SK-N-SH treated with all-trans-retinoic acid at 6 μM for 48 hours (cell line): ENCODE measurements at regions not wholly inside any gene's neighbourhood (a gene's known extent, or its start where the extent isn't known, plus 50 kb on each side); places are given as distances from the start of the nearest gene placed in this dataset.

Experiments
- ATAC-seq: fragments of 200-7000 bp; cut with Tn5 transposase; 3 replicates; pipeline ENCODE4 v1.9.1; 2020; ENCODE audit warnings: mild to moderate bottlenecking, moderate library complexity
- ARNTL ChIP-seq: fragments of 450-650 bp; formaldehyde crosslinking; IDR thresholded peaks from 2 replicates; pipeline ENCODE4 v1.5.0; 2020; ENCODE audit warnings: low read depth, mild to moderate bottlenecking, moderate library complexity, borderline replicate concordance
- BACH2 ChIP-seq: fragments of 250-450 bp; sonication (Bioruptor Pico); IDR thresholded peaks from 2 replicates; pipeline ENCODE4 v1.9.0; 2021; ENCODE audit warnings: mild to moderate bottlenecking, borderline replicate concordance
- CREB5 ChIP-seq: fragments of 250-450 bp; sonication (Bioruptor Pico); IDR thresholded peaks from 2 replicates; pipeline ENCODE4 v1.5.1; 2020; ENCODE audit warnings: low read depth, mild to moderate bottlenecking, moderate library complexity
- CSDC2 ChIP-seq: fragments of 250-450 bp; sonication (Bioruptor Pico); IDR thresholded peaks from 2 replicates; pipeline ENCODE4 v1.5.0; 2020; ENCODE audit warnings: mild to moderate bottlenecking, moderate library complexity
- CSRNP3 ChIP-seq: fragments of 250-450 bp; sonication (Bioruptor Pico); IDR thresholded peaks from 2 replicates; pipeline ENCODE4 v1.5.1; 2021; ENCODE audit warnings: mild to moderate bottlenecking, moderate library complexity
- ESRRG ChIP-seq: fragments of 250-450 bp; sonication (Bioruptor Pico); IDR thresholded peaks from 2 replicates; pipeline ENCODE4 v1.6.1; 2021; ENCODE audit warnings: mild to moderate bottlenecking
- GLIS3 ChIP-seq: fragments of 250-450 bp; sonication (Bioruptor Pico); IDR thresholded peaks from 2 replicates; pipeline ENCODE4 v1.5.0; 2020; ENCODE audit warnings: mild to moderate bottlenecking, moderate library complexity
- ISL1 ChIP-seq: fragments of 250-450 bp; sonication (Bioruptor Pico); IDR thresholded peaks from 2 replicates; pipeline ENCODE4 v2.1.2; 2022; ENCODE audit warnings: mild to moderate bottlenecking, moderate library complexity
- OSR1 ChIP-seq: fragments of 250-450 bp; sonication (Bioruptor Pico); IDR thresholded peaks from 2 replicates; pipeline ENCODE4 v1.8.0; 2022; ENCODE audit warnings: moderate library complexity, mild to moderate bottlenecking, inconsistent platforms
- PATZ1 ChIP-seq: fragments of 250-450 bp; sonication (Bioruptor Pico); IDR thresholded peaks from 2 replicates; pipeline ENCODE4 v1.8.0; 2020; ENCODE audit warnings: mild to moderate bottlenecking, moderate library complexity, borderline replicate concordance
- POU6F1 ChIP-seq: fragments of 250-450 bp; sonication (Bioruptor Pico); IDR thresholded peaks from 2 replicates; pipeline ENCODE4 v1.8.0; 2021; ENCODE audit warnings: low read depth, mild to moderate bottlenecking, moderate library complexity, borderline replicate concordance
- PPARA ChIP-seq: fragments of 250-450 bp; sonication (Bioruptor Pico); IDR thresholded peaks from 2 replicates; pipeline ENCODE4 v1.5.0; 2020; ENCODE audit warnings: mild to moderate bottlenecking, borderline replicate concordance
- RARB ChIP-seq: fragments of 250-450 bp; sonication (Bioruptor Pico); IDR thresholded peaks from 2 replicates; pipeline ENCODE4 v1.8.0; 2021; ENCODE audit warnings: mild to moderate bottlenecking, moderate library complexity
- SNAI2 ChIP-seq: fragments of 250-450 bp; sonication (Bioruptor Pico); IDR thresholded peaks from 2 replicates; pipeline ENCODE4 v1.5.0; 2020; ENCODE audit warnings: mild to moderate bottlenecking, moderate library complexity
- TCF4 ChIP-seq: fragments of 250-450 bp; sonication (Bioruptor Pico); IDR thresholded peaks from 2 replicates; pipeline ENCODE4 v1.8.0; 2021; ENCODE audit warnings: mild to moderate bottlenecking, moderate library complexity, borderline replicate concordance
- TOX ChIP-seq: fragments of 250-450 bp; sonication (Bioruptor Pico); IDR thresholded peaks from 2 replicates; pipeline ENCODE4 v1.8.0; 2021; ENCODE audit warnings: mild to moderate bottlenecking, moderate library complexity, borderline replicate concordance
- TSHZ2 ChIP-seq: fragments of 250-450 bp; sonication (Bioruptor Pico); IDR thresholded peaks from 2 replicates; pipeline ENCODE4 v1.5.0; 2020; ENCODE audit warnings: mild to moderate bottlenecking, moderate library complexity
- ZC3H10 ChIP-seq: fragments of 250-450 bp; sonication (Bioruptor Pico); IDR thresholded peaks from 2 replicates; pipeline ENCODE4 v1.5.1; 2021; ENCODE audit warnings: mild to moderate bottlenecking, moderate library complexity
- ZFP3 ChIP-seq: fragments of 250-450 bp; sonication (Bioruptor Pico); IDR thresholded peaks from 2 replicates; pipeline ENCODE4 v1.5.0; 2020; ENCODE audit warnings: mild to moderate bottlenecking, moderate library complexity
- ZFP30 ChIP-seq: fragments of 450-650 bp; formaldehyde crosslinking; IDR thresholded peaks from 2 replicates; pipeline ENCODE4 v1.5.0; 2022; ENCODE audit warnings: mild to moderate bottlenecking, moderate library complexity
- ZNF565 ChIP-seq: fragments of 450-650 bp; formaldehyde crosslinking; conservative IDR thresholded peaks from 2 replicates; pipeline ENCODE4 v1.5.0; 2020; ENCODE audit warnings: low read depth, mild to moderate bottlenecking, moderate library complexity
- ZNF70 ChIP-seq: fragments of 450-650 bp; formaldehyde crosslinking; IDR thresholded peaks from 2 replicates; pipeline ENCODE4 v1.5.0; 2020; ENCODE audit warnings: mild to moderate bottlenecking, moderate library complexity
- ZNF8 ChIP-seq: fragments of 450-650 bp; formaldehyde crosslinking; IDR thresholded peaks from 2 replicates; pipeline ENCODE4 v1.5.0; 2020; ENCODE audit warnings: mild to moderate bottlenecking, moderate library complexity

- no peak for TF ChIP-seq ZFP30 (CRISPR knock-in tag)
- TF ChIP-seq, all 23 proteins: peak for 0
- no peak for ATAC-seq
These were observed 228.2 kb upstream of the LRFN5 start for GRCh38 chr14:41378526-41378925.

- no peak for ATAC-seq
- no peak for TF ChIP-seq ZNF70 (CRISPR knock-in tag)
- TF ChIP-seq ZC3H10, result no peak
- TF ChIP-seq ARNTL (CRISPR knock-in tag), result no peak
- no peak for TF ChIP-seq TOX (CRISPR knock-in tag)
- TF ChIP-seq RARB (CRISPR knock-in tag), result no peak
- TF ChIP-seq ZNF565 (CRISPR knock-in tag), result no peak
- no peak for TF ChIP-seq OSR1 (CRISPR knock-in tag)
- no peak for TF ChIP-seq CSRNP3 (CRISPR knock-in tag)
- no peak for TF ChIP-seq GLIS3 (CRISPR knock-in tag)
- TF ChIP-seq POU6F1 (CRISPR knock-in tag), result no peak
- no peak for TF ChIP-seq TSHZ2 (CRISPR knock-in tag)
- TF ChIP-seq ZFP3 (CRISPR knock-in tag), result no peak
- TF ChIP-seq BACH2 (CRISPR knock-in tag), result no peak
- no peak for TF ChIP-seq CSDC2
- TF ChIP-seq ESRRG (CRISPR knock-in tag), result no peak
- no peak for TF ChIP-seq SNAI2 (CRISPR knock-in tag)
- TF ChIP-seq TCF4, result no peak
- no peak for TF ChIP-seq ZNF8 (CRISPR knock-in tag)
- no peak for TF ChIP-seq PATZ1
These were observed 228.7 kb upstream of the LRFN5 start for GRCh38 chr14:41377932-41378331.

- TF ChIP-seq ZFP3 (CRISPR knock-in tag) (no peak), TCF4 (no peak), RARB (CRISPR knock-in tag) (no peak), CREB5 (no peak)
- ATAC-seq, result no peak
These were observed 232.6 kb upstream of the LRFN5 start for GRCh38 chr14:41374092-41374491.

- no peak for ATAC-seq
- TF ChIP-seq ESRRG (CRISPR knock-in tag), result no peak
- TF ChIP-seq TCF4, result no peak
- no peak for TF ChIP-seq PPARA
- TF ChIP-seq CREB5, result no peak
- no peak for TF ChIP-seq ZNF565 (CRISPR knock-in tag)
- no peak for TF ChIP-seq RARB (CRISPR knock-in tag)
- no peak for TF ChIP-seq ZFP3 (CRISPR knock-in tag)
- TF ChIP-seq CSDC2, result no peak
- TF ChIP-seq TOX (CRISPR knock-in tag), result no peak
- no peak for TF ChIP-seq ISL1
- no peak for TF ChIP-seq ZNF70 (CRISPR knock-in tag)
- TF ChIP-seq GLIS3 (CRISPR knock-in tag), result no peak
- TF ChIP-seq POU6F1 (CRISPR knock-in tag), result no peak
- no peak for TF ChIP-seq SNAI2 (CRISPR knock-in tag)
- TF ChIP-seq BACH2 (CRISPR knock-in tag), result no peak
- TF ChIP-seq CSRNP3 (CRISPR knock-in tag), result no peak
These were observed 244.5 kb upstream of the LRFN5 start for GRCh38 chr14:41362139-41362538.
